ENCODE measurements at regions not wholly inside any gene's neighbourhood (a gene's known extent, or its start where the extent isn't known, plus 50 kb on each side); places are given as distances from the start of the nearest gene placed in this dataset.

DNA sequence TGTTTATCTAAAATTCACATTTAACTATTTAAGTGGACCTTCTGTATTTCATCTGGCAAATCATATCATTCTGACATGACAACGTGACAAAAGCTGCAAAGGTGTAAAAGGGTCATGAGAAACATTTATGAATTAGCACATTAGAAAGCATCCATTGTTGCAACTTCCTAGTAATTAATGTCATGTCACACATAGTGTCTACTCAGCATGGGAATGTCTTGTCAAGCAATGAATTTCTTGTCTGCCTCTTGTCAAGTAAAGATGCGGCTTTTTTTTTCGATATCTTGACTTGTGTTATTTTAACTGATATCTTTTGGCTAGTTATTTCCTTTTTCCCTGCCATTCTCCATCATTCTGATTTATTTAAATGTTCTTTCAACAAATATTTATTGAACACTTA, 463.5 kb upstream of the CXorf51B start:
- no peak for ATAC-seq
- Histone ChIP-seq H2AFZ (ENCODE audit: low read length) (no peak overlapping the region), H3K36me3 (ENCODE audit: low read depth, low read length) (no peaks in the 10 kb centered on the region), H3K4me3 (ENCODE audit: low read length) (no peak overlapping the region), H3K27ac (ENCODE audit: low read length) (no peak overlapping the region), H3K9me3 (ENCODE audit: low read length) (no peaks in the 10 kb centered on the region), H3K4me1 (ENCODE audit: insufficient read depth, low read length) (no peaks in the 10 kb centered on the region), H3K4me2 (ENCODE audit: low read length) (no peak overlapping the region), H4K20me1 (ENCODE audit: low read length) (no peaks in the 10 kb centered on the region), H3K9ac (ENCODE audit: low read length) (no peak overlapping the region), H3K79me2 (ENCODE audit: low read length) (no peaks in the 10 kb centered on the region), H3K9me2 (replicated peaks; ENCODE audit: low read length) (no peaks in the 10 kb centered on the region), H3F3A (ENCODE audit: low read length, unreplicated experiment) (no peaks in the 10 kb centered on the region), H3K27me3 (ENCODE audit: low read length) (no peaks in the 10 kb centered on the region)
- DNase-seq: no peak
- no peak for TF ChIP-seq EZH2phosphoT487 (IDR thresholded peaks at IDR 0.05; ENCODE audit: borderline replicate concordance, low read length)
- no peak for TF ChIP-seq EZH2 (IDR thresholded peaks at IDR 0.05; ENCODE audit: low read length, unreplicated experiment)
- TF ChIP-seq, protein P1, sequence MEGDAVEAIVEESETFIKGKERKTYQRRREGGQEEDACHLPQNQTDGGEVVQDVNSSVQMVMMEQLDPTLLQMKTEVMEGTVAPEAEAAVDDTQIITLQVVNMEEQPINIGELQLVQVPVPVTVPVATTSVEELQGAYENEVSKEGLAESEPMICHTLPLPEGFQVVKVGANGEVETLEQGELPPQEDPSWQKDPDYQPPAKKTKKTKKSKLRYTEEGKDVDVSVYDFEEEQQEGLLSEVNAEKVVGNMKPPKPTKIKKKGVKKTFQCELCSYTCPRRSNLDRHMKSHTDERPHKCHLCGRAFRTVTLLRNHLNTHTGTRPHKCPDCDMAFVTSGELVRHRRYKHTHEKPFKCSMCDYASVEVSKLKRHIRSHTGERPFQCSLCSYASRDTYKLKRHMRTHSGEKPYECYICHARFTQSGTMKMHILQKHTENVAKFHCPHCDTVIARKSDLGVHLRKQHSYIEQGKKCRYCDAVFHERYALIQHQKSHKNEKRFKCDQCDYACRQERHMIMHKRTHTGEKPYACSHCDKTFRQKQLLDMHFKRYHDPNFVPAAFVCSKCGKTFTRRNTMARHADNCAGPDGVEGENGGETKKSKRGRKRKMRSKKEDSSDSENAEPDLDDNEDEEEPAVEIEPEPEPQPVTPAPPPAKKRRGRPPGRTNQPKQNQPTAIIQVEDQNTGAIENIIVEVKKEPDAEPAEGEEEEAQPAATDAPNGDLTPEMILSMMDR (conservative IDR thresholded peaks at IDR 0.05; ENCODE audit: low read depth, low read length): no peak
- no TSS peak for BruUV-seq (replicated peaks)
- intact Hi-C loops (cut with micrococcal nuclease): no loop called here
- CTCF ChIA-PET: no interaction called here
- POLR2A ChIA-PET (ENCODE audit: unreplicated experiment): no interaction called here

DNA sequence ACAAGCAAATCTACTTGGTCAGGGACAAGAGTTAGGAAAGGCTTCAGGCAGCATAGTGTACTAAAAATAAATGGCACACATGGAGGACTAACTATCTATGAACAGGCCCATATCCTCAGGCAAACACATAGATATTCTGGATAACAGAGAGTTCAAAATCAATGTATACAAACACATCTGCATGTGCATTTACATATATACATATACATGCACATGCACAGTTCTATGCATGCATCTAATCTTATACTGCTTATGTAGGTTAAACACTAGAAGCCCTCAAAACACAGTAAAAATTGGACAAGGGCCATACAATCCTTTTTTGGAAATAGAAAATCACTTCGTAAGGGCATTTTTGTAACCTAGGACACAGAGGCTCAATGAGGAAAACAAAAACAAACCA, 458.0 kb upstream of the CXorf51B start:
- intact Hi-C loops (cut with micrococcal nuclease): no loop called here
- no peaks in the 10 kb centered on the region for H3K79me2 ChIP-seq (ENCODE audit: low read length)
- CTCF ChIA-PET: no interaction called here

DNA sequence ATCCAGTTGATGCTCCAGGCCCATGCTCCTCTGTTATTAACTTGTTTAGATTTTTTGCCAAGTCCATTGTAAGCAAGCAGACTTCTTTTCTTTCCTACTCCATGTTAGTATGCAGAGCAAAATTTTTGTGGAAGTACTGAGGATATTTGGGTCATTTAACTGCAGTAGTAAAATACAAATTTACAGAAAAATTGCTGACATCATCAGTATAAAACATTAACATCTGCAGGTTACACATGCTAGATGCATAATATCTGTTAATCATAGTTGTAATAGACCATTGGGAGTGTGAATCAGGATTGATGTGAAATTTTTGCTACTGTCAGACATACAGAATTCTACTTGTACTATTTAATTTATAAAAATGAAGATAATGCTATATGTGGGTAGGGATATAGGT, 454.1 kb upstream of the CXorf51B start:
- Histone ChIP-seq H3K4me3 (ENCODE audit: low read length) (no peak overlapping the region), H3K4me2 (ENCODE audit: low read length) (no peak overlapping the region), H2AFZ (ENCODE audit: low read length) (no peak overlapping the region), H3K27me3 (ENCODE audit: low read length) (no peaks in the 10 kb centered on the region), H3K27ac (ENCODE audit: low read length) (no peak overlapping the region), H3K36me3 (ENCODE audit: low read depth, low read length) (no peaks in the 10 kb centered on the region), H3K79me2 (ENCODE audit: low read length) (no peaks in the 10 kb centered on the region), H3K9ac (ENCODE audit: low read length) (no peak overlapping the region), H3K9me2 (replicated peaks; ENCODE audit: low read length) (no peaks in the 10 kb centered on the region), H4K20me1 (ENCODE audit: low read length) (no peaks in the 10 kb centered on the region), H3F3A (ENCODE audit: low read length, unreplicated experiment) (no peaks in the 10 kb centered on the region), H3K9me3 (ENCODE audit: low read length) (no peaks in the 10 kb centered on the region), H3K4me1 (ENCODE audit: insufficient read depth, low read length) (no peaks in the 10 kb centered on the region)
- ATAC-seq (no peak), DNase-seq (no peak)
- POLR2A ChIA-PET (ENCODE audit: unreplicated experiment): no interaction called here
- intact Hi-C loops (cut with micrococcal nuclease): no loop called here
- BruUV-seq (replicated peaks): no TSS peak
- CTCF ChIA-PET: no interaction called here
- TF ChIP-seq, protein P1 (conservative IDR thresholded peaks at IDR 0.05; ENCODE audit: low read depth, low read length): no peak
- TF ChIP-seq EZH2 (IDR thresholded peaks at IDR 0.05; ENCODE audit: low read length, unreplicated experiment): no peak

More for the DNA sequence above, 458.0 kb upstream of the CXorf51B start:
- H3K36me3 ChIP-seq (ENCODE audit: low read depth, low read length): no peaks in the 10 kb centered on the region
- no peaks in the 10 kb centered on the region for H3F3A ChIP-seq (ENCODE audit: low read length, unreplicated experiment)
- no peaks in the 10 kb centered on the region for H3K27me3 ChIP-seq (ENCODE audit: low read length)
- no TSS peak for BruUV-seq (replicated peaks)
- no peaks in the 10 kb centered on the region for H3K9me2 ChIP-seq (replicated peaks; ENCODE audit: low read length)
- no peak overlapping the region for H3K27ac ChIP-seq (ENCODE audit: low read length)
- H4K20me1 ChIP-seq (ENCODE audit: low read length): no peaks in the 10 kb centered on the region
- no peak for DNase-seq
- H3K4me1 ChIP-seq (ENCODE audit: insufficient read depth, low read length): no peaks in the 10 kb centered on the region
- no peak overlapping the region for H3K4me2 ChIP-seq (ENCODE audit: low read length)
- POLR2A ChIA-PET (ENCODE audit: unreplicated experiment): no interaction called here
- no peak overlapping the region for H3K4me3 ChIP-seq (ENCODE audit: low read length)
- H2AFZ ChIP-seq (ENCODE audit: low read length): no peak overlapping the region
- TF ChIP-seq EZH2phosphoT487 (IDR thresholded peaks at IDR 0.05; ENCODE audit: borderline replicate concordance, low read length) (no peak), EZH2 (IDR thresholded peaks at IDR 0.05; ENCODE audit: low read length, unreplicated experiment) (no peak)
- TF ChIP-seq, protein P1 (conservative IDR thresholded peaks at IDR 0.05; ENCODE audit: low read depth, low read length): no peak
- H3K9ac ChIP-seq (ENCODE audit: low read length): no peak overlapping the region
- H3K9me3 ChIP-seq (ENCODE audit: low read length): no peaks in the 10 kb centered on the region
- no peak for ATAC-seq

Data from PC-3 (cell line).